Ishikawa (cell line): ENCODE measurements at regions not wholly inside any gene's neighbourhood (a gene's known extent, or its start where the extent isn't known, plus 50 kb on each side); places are given as distances from the start of the nearest gene placed in this dataset.

ENCODE experiments used
- CEBPB ChIP-seq: IDR thresholded peaks from 2 replicates; pipeline ENCODE4 v1.6.1; 2012
- CREB1 ChIP-seq: IDR thresholded peaks from 2 replicates; pipeline ENCODE4 v1.6.1; 2012; ENCODE audit warnings: low read depth
- EGR1 ChIP-seq: IDR thresholded peaks from 2 replicates; pipeline ENCODE4 v1.6.1; 2012
- EP300 ChIP-seq: IDR thresholded peaks from 2 replicates; pipeline ENCODE4 v1.6.1; 2012; ENCODE audit warnings: borderline replicate concordance
- FOXM1 ChIP-seq: IDR thresholded peaks from 2 replicates; pipeline ENCODE4 v1.6.1; 2012; ENCODE audit warnings: low read depth, borderline replicate concordance
- MAX ChIP-seq: IDR thresholded peaks from 2 replicates; pipeline ENCODE4 v1.6.1; 2012
- NFIC ChIP-seq: IDR thresholded peaks from 2 replicates; pipeline ENCODE4 v1.6.1; 2012
- RAD21 ChIP-seq: IDR thresholded peaks from 2 replicates; pipeline ENCODE4 v1.6.1; 2012; ENCODE audit warnings: low read depth
- REST ChIP-seq: IDR thresholded peaks from 2 replicates; pipeline ENCODE4 v1.6.1; 2012; ENCODE audit warnings: low read depth, mild to moderate bottlenecking
- TAF1 ChIP-seq: IDR thresholded peaks from 2 replicates; pipeline ENCODE4 v1.6.1; 2012; ENCODE audit warnings: low read depth, mild to moderate bottlenecking
- TCF12 ChIP-seq: IDR thresholded peaks from 2 replicates; pipeline ENCODE4 v1.6.1; 2012; ENCODE audit warnings: low read depth
- TEAD4 ChIP-seq: IDR thresholded peaks from 2 replicates; pipeline ENCODE4 v1.6.1; 2012
- YY1 ChIP-seq: IDR thresholded peaks from 2 replicates; pipeline ENCODE4 v1.6.1; 2012; ENCODE audit warnings: low read depth
- ZBTB7A ChIP-seq: IDR thresholded peaks from 2 replicates; pipeline ENCODE4 v1.6.1; 2012; ENCODE audit warnings: low read depth
- TF ChIP-seq, protein P1 (sequence below): IDR thresholded peaks from 2 replicates; pipeline ENCODE4 v1.6.1; 2012

DNA sequence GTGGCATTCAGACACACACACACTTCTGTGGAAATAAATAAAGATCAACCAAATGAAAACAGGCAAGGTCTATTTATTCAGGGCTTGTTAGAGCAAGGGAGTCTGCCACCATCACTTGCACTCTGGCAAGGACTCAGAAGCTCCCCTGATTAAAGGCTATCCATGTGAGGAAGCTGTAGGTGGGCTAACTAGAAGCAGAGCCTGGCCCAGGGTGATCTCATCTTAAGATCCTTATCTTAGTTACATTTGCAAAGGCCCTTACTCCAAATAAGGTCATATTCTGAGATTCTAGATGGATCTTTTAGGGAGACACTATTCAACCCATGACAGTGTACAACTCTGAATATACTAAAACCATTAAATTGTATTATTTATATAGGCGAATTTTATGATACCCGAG is 190.0 kb upstream of the SRD5A2 start:
- no peak for TF ChIP-seq CREB1
- no peak for TF ChIP-seq EGR1
- no peak for TF ChIP-seq TCF12
- no peak for TF ChIP-seq CEBPB
- TF ChIP-seq MAX = no peak
- TF ChIP-seq, protein P1, sequence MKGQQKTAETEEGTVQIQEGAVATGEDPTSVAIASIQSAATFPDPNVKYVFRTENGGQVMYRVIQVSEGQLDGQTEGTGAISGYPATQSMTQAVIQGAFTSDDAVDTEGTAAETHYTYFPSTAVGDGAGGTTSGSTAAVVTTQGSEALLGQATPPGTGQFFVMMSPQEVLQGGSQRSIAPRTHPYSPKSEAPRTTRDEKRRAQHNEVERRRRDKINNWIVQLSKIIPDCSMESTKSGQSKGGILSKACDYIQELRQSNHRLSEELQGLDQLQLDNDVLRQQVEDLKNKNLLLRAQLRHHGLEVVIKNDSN = no peak

DNA sequence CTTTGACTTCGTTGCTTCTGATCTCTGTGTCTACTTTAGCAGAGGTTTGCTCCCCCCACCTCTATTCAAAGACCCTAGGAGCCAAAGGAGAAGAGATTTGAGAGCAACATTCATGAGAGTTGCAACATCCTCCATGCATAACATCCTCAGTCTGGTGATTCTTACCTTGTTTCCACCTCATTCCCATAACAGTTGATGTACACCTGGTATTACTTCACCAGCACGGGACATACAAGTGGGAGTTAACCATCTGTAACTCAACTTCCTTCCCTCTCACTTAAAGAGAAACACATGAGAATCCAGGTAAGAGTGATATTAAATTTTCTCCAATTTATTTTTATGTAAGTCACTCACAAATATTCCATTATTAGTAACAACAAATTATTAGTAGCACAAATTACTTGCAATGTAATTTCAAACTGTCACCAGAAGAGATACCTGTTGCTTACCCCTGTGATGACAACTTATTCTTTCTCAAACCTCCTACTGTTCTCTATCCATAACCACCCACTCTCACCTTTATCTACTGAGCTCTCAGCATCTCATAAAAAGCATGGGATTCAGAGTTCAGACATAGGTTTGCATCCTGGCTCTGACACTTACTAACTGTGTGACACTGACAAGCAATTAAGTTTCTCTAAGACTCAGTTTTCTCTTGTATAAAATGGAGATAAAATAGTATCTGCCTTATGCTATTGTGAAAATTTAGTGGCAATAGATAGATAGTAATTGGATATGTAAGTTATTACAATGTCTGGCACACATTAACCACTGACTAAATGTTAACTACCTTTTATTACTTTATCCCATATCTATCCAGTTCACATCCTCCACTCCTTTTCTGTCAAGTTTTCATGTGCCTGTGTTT is 184.6 kb upstream of the SRD5A2 start:
- TF ChIP-seq CREB1 = no peak
- TF ChIP-seq NFIC = no peak

DNA sequence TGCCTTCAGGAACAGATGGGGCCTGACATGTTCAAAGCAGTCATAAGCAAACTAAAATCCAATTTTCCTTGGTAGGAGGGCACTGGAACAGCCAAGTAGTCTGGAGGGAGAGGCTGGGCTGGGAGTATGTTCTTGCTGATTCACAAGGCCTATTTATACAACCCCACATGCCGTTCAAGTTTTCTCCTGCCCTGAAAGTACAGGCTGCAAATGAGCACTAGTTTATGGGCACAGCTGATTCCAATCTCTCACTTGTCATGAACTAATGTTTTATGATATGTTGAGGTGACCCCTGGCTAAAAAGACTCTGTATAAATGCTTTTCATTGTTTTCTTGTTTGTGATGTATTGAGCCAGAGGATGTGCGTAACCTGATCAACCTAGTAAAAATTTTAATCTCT is 183.4 kb upstream of the SRD5A2 start:
- TF ChIP-seq REST = no peak
- TF ChIP-seq CREB1 = no peak

GRCh38 chr2:31762085-31762484 is 181.3 kb upstream of the SRD5A2 start:
- TF ChIP-seq RAD21 = peak; percentile 13; the same call in 1 of the 2 replicates
- TF ChIP-seq REST = no peak
- TF ChIP-seq ZBTB7A = no peak
- no peak for TF ChIP-seq TEAD4

- TF ChIP-seq TAF1 (no peak), RAD21 (no peak), FOXM1 (no peak), EP300 (no peak), MAX (no peak), CEBPB (no peak), TEAD4 (no peak), CREB1 (no peak), EGR1 (no peak), REST (no peak), TCF12 (no peak), YY1 (no peak), NFIC (no peak), ZBTB7A (no peak)
- TF ChIP-seq, protein P1 = no peak
Measured at GRCh38 chr2:31748041-31748440, 167.3 kb upstream of the SRD5A2 start.

DNA sequence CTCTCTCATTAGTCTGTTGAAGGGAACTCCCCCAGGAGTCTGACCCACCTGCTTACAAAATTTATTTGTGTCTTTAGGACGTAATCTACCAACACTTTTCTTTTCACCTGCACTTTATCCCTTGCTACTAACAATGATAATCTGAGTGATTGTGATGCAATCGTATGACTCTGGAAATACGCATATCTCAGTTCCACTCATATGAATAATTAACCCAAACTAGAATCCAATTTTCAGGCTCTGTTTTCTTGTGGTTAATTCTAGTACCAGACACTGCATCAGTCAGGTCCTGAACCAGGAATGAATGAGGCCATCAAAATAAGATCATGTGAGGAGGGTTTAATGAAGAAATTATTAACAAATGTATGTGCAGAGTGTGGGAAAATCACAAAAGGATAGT is 158.4 kb upstream of the SRD5A2 start:
- TF ChIP-seq TCF12 = no peak
- TF ChIP-seq REST = no peak
- no peak for TF ChIP-seq TEAD4
